GM03348 (cell line): ENCODE measurements at regions not wholly inside any gene's neighbourhood (a gene's known extent, or its start where the extent isn't known, plus 50 kb on each side); places are given as distances from the start of the nearest gene placed in this dataset.
"Not testable (repeated sequence)": the region's sequence is repeated elsewhere in the genome, so short reads cannot be mapped to it uniquely, and the experiment has no call there.

Experiments
- DNase-seq: peaks from one replicate; pipeline ENCODE4 v3.0.0; 2012; ENCODE audit warnings: low spot score

GRCh38 chr4:30450474-30450873 is 269.7 kb upstream of the PCDH7 start:
- no peak for DNase-seq

- no peak for DNase-seq
These were observed 265.7 kb upstream of the PCDH7 start for GRCh38 chr4:30454504-30454903.

- no peak for DNase-seq
These were observed 263.5 kb upstream of the PCDH7 start for GRCh38 chr4:30456716-30457115.

- DNase-seq, result no peak
These were observed 259.4 kb upstream of the PCDH7 start for GRCh38 chr4:30460818-30461217.

- no peak for DNase-seq
These were observed 259.0 kb upstream of the PCDH7 start for GRCh38 chr4:30461218-30461617.

GRCh38 chr4:30462445-30463090 is 257.6 kb upstream of the PCDH7 start:
- no peak for DNase-seq

GRCh38 chr4:30471861-30472260 is 248.3 kb upstream of the PCDH7 start:
- no peak for DNase-seq

GRCh38 chr4:30473225-30473624 is 246.9 kb upstream of the PCDH7 start:
- DNase-seq, result no peak

- DNase-seq, result no peak
These were observed 224.9 kb upstream of the PCDH7 start for GRCh38 chr4:30495251-30495650.

- no peak for DNase-seq
These were observed 224.4 kb upstream of the PCDH7 start for GRCh38 chr4:30495651-30496310.

GRCh38 chr4:30511751-30512150 is 208.4 kb upstream of the PCDH7 start:
- no peak for DNase-seq

GRCh38 chr4:30518211-30518610 is 202.0 kb upstream of the PCDH7 start:
- DNase-seq, result no peak

GRCh38 chr4:30525662-30526315 is 194.4 kb upstream of the PCDH7 start:
- DNase-seq, result no peak

- DNase-seq, result no peak
These were observed 184.9 kb upstream of the PCDH7 start for GRCh38 chr4:30535255-30535654.

GRCh38 chr4:30536231-30536630 is 183.9 kb upstream of the PCDH7 start:
- no peak for DNase-seq

GRCh38 chr4:30537456-30537855 is 182.7 kb upstream of the PCDH7 start:
- DNase-seq, result peak; percentile 47

GRCh38 chr4:30538794-30539193 is 181.4 kb upstream of the PCDH7 start:
- no peak for DNase-seq

- DNase-seq, result no peak
These were observed 177.1 kb upstream of the PCDH7 start for GRCh38 chr4:30543057-30543456.

GRCh38 chr4:30553151-30553550 is 167.0 kb upstream of the PCDH7 start:
- no peak for DNase-seq

GRCh38 chr4:30553706-30554105 is 166.5 kb upstream of the PCDH7 start:
- no peak for DNase-seq

- no peak for DNase-seq
These were observed 164.4 kb upstream of the PCDH7 start for GRCh38 chr4:30555775-30556174.

- DNase-seq, result no peak
These were observed 160.7 kb upstream of the PCDH7 start for GRCh38 chr4:30559481-30559880.

GRCh38 chr4:30586850-30587249 is 133.3 kb upstream of the PCDH7 start:
- DNase-seq, result no peak

GRCh38 chr4:30589669-30590068 is 130.5 kb upstream of the PCDH7 start:
- not testable (repeated sequence) for DNase-seq
